ENCODE measurements at regions not wholly inside any gene's neighbourhood (a gene's known extent, or its start where the extent isn't known, plus 50 kb on each side); places are given as distances from the start of the nearest gene placed in this dataset.

DNA sequence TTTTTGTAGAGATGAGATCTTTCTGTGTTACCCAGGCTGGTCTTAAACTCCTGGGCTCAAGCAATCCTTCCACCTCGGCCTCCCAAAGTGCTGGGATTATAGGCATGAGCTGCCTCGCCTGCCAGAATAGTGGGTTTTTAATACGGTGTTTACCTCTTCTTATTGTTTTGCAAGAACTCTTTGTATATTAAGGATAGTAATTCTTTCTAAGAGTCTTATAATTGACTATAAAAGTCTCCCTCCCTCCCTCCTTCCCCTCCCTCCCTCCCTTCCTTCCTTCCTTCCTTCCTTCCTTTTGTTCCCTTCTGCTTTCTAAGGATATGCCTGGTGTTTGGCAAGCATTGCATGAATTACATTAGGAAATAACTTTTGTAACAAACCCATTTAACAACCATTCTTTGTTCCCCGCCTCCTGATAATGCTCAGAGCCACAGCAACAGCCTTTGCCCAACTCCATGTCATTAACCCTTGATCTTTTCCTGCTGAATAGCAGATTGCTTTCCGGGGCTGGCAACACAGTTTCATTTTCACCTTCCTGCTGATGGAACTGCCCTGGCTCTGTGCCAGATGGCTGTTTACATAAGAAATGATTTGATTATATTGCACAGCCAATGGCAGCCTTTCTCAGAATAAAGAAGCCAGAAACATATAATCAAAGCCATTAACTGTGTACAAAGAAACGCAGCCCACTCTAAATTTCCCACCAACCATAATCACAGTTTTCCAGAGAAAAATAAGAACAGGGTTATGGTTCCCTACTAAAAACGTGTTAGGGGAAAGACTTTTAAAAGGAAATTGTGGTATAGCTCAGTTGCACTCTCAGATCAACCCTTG lies 143.7 kb upstream of the PTPN1 start:
- TF ChIP-seq, protein P1, sequence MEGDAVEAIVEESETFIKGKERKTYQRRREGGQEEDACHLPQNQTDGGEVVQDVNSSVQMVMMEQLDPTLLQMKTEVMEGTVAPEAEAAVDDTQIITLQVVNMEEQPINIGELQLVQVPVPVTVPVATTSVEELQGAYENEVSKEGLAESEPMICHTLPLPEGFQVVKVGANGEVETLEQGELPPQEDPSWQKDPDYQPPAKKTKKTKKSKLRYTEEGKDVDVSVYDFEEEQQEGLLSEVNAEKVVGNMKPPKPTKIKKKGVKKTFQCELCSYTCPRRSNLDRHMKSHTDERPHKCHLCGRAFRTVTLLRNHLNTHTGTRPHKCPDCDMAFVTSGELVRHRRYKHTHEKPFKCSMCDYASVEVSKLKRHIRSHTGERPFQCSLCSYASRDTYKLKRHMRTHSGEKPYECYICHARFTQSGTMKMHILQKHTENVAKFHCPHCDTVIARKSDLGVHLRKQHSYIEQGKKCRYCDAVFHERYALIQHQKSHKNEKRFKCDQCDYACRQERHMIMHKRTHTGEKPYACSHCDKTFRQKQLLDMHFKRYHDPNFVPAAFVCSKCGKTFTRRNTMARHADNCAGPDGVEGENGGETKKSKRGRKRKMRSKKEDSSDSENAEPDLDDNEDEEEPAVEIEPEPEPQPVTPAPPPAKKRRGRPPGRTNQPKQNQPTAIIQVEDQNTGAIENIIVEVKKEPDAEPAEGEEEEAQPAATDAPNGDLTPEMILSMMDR (IDR thresholded peaks at IDR 0.05; ENCODE audit: low read length), result no peak
- no peak for TF ChIP-seq EZH2phosphoT487 (IDR thresholded peaks at IDR 0.05; ENCODE audit: low read length)
